Neural progenitor cell (in vitro differentiated cells): ENCODE measurements at regions not wholly inside any gene's neighbourhood (a gene's known extent, or its start where the extent isn't known, plus 50 kb on each side); places are given as distances from the start of the nearest gene placed in this dataset.

Experiments
- CTCF ChIP-seq: fragments of 200-600 bp; sonication (generic); IDR thresholded peaks from 2 replicates; pipeline ENCODE4 v1.5.1; 2017; ENCODE audit warnings: antibody characterized with exemption, mild to moderate bottlenecking
- EZH2 ChIP-seq: fragments of 200-600 bp; sonication (generic); IDR thresholded peaks from 2 replicates; pipeline ENCODE4 v1.6.1; 2017; ENCODE audit warnings: antibody characterized with exemption, mild to moderate bottlenecking, moderate library complexity
- EZH2phosphoT487 ChIP-seq: fragments of 200-600 bp; sonication (generic); IDR thresholded peaks from 2 replicates; pipeline ENCODE4 v1.6.1; 2017; ENCODE audit warnings: antibody characterized with exemption

DNA sequence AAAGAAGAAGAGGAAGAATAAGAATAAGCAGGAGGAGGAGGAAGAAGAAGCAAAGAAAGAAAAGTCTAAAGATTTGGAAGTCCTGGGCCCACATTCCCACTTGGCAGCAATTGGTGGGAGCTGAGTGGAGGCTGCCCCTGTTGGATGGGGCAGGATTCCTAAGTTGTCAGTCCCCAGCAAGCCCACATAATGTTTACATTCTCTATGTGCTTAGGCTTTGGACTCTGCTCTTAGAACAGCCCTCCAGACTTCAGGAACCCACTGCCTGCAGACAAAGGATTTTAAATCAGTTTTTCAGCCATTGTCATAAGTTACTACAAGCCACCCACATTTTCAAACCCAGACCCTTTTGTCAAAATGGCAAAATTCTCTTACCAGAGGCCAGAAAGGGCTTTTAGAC lies 92.0 kb downstream of the OTX2 start:
- TF ChIP-seq EZH2 (no peak), CTCF (no peak), EZH2phosphoT487 (no peak)
